GM19372 (cell line): ENCODE measurements at regions not wholly inside any gene's neighbourhood (a gene's known extent, or its start where the extent isn't known, plus 50 kb on each side); places are given as distances from the start of the nearest gene placed in this dataset.
"Not testable (repeated sequence)": the region's sequence is repeated elsewhere in the genome, so short reads cannot be mapped to it uniquely, and the experiment has no call there.

Experiments
- ATAC-seq: cut with Tn5 transposase; IDR thresholded peaks from one replicate; pipeline ENCODE4 v1.9.1; 2021; ENCODE audit warnings: mild to moderate bottlenecking, low read depth, moderate library complexity; ENCODE audit not compliant: unreplicated experiment

DNA sequence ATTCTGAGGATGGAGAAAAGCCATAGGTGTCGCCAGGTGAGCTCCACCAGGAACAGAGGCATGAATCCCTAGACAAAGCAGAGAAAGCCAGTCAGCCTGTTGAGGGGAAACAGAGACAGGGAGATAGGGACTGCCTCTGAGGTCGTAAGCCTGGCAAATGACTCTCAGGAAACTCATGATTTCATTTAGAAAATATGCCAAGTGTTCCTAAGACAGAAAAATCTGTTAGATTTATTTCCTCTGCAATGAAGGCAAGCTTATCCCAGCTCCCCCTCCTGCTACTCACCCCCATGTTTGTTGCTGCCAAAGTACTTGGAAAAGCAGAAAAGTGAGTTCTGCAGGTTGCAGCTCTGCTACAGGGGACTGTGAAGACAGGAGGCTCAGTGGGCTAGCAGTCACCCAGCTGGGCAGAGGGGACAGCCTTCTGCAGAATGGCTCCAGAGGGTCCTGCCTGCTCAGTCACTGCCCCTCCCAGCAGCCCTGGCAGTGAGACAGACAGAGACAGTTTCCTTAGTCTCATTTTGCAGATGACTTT, 184.3 kb downstream of the ADRA2A start:
- ATAC-seq = no peak

- ATAC-seq = no peak
Measured at GRCh38 chr10:111265341-111265740, 188.5 kb downstream of the ADRA2A start.

- ATAC-seq = no peak
Measured at GRCh38 chr10:111266165-111266564, 189.3 kb downstream of the ADRA2A start.

GRCh38 chr10:111267673-111268072, 190.8 kb downstream of the ADRA2A start:
- no peak for ATAC-seq

- no peak for ATAC-seq
Measured at GRCh38 chr10:111273235-111273634, 196.4 kb downstream of the ADRA2A start.

DNA sequence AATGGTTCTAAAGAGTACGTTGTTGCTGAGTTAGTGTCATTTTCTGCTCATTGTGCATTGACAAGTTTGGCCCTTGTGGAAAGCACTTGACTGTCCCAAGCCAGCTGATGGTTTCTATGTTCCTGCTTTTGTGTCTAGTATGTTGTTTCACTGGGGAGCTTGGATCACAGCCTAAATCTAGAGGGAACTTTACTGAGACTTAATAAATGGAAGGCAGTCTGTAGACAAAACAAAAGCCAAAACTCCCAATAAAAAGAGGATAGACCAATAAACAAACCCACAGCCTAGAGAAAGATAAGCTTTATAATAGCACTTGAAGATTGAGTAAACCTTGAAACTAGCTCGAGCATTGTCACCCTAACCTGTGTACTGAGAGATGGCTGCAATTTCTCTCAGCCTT, 196.8 kb downstream of the ADRA2A start:
- no peak for ATAC-seq

GRCh38 chr10:111275091-111275490, 198.3 kb downstream of the ADRA2A start:
- ATAC-seq = no peak

GRCh38 chr10:111277661-111278060, 200.8 kb downstream of the ADRA2A start:
- no peak for ATAC-seq

DNA sequence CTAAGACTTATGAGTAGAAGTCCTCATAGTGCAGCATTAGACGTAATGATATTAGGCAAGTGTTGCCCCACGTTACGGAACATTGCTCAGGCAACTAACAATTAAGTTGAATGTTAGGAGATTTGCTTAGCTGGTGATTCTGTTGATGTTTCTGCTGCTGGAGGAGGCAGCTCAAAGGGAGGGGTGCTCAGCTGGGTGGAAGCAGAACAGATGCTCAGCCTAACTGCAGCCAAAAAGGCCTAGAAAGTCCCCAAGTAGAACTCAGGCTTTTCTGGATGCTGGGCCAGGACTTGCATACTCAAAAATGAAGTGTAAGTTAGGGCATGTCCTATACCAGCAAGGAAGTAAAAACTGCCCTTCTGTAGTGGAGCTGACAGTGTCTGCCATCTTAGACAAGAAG, 201.4 kb downstream of the ADRA2A start:
- ATAC-seq = no peak

DNA sequence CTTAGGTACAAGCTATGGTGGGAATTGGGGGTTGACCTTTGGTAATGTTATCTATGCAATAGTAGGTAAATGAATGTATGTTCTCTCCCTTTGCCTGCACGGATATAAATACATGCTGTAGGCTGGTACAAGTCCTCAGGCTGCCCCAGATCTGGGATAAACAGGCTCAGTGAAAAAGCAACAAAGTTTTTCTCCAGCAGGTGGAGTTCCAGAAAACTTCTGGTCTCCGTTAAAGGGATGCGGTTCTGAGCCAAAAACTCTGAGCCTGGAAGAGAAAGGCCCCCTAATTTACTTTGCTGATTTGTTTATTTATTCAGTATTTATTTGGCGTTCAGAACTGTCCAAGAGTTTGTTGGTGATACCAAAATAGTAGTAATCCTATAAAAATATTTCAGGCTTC, 204.7 kb downstream of the ADRA2A start:
- no peak for ATAC-seq

GRCh38 chr10:111289461-111289860, 212.6 kb downstream of the ADRA2A start:
- no peak for ATAC-seq

GRCh38 chr10:111290649-111291048, 213.8 kb downstream of the ADRA2A start:
- no peak for ATAC-seq

DNA sequence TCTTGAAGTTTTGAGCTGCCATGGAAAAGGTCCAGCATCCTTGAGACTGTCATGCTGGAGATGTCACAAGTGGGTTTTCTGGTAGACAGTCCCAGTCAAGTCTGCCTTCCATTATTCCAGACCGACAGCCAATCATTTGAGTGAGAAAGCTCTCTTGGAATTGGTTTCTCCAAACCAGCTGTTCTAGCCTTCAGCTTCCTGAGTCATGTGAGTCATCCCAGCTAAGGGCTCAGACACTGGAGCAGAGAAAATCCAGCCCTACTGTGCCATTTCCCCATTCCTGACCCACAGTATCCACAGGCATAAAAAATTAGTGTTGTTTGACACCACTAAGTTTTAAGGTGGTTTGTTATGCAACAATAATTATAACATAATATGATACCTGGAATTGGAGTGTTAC, 219.0 kb downstream of the ADRA2A start:
- ATAC-seq = no peak

GRCh38 chr10:111297351-111297848, 220.6 kb downstream of the ADRA2A start:
- no peak for ATAC-seq

DNA sequence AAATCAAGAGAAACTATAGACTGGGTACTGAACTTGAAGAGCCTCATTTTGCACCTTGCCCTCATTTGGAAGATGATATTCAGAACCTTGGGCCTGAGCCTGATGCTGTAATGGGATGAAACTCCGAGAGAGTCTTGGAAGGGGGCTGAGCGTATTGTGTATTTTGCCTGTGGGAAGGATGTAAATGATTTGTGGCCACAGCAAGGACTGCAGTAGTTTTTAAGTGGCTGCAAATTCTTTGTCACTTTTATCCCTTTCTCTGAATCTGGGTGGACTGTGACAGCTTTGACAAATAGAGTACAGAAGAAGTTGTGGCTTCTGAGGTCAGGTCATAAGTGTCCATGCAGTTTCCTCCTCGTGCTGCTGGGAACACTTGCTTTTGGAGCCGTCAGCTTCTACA, 221.2 kb downstream of the ADRA2A start:
- no peak for ATAC-seq

GRCh38 chr10:111299037-111299436, 222.2 kb downstream of the ADRA2A start:
- no peak for ATAC-seq

DNA sequence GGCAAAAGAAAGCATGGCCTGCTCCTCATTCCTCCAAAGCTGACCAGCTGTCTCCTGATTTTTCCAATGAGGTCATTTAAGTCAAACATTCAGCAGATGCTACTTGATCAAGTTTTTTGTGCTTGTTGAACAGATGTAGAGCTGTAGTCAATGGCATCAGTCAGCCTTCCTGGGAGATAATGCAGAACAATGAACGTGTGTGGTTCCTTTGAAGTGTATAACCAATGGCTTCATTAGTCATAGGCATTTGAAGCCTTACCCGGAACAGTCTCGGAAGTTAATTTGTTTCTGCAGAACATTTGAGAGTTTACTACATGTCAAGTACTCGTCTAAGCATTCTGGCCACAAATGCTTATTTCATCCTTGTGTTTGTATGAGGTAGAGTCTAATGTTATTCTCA, 227.1 kb downstream of the ADRA2A start:
- ATAC-seq = no peak

DNA sequence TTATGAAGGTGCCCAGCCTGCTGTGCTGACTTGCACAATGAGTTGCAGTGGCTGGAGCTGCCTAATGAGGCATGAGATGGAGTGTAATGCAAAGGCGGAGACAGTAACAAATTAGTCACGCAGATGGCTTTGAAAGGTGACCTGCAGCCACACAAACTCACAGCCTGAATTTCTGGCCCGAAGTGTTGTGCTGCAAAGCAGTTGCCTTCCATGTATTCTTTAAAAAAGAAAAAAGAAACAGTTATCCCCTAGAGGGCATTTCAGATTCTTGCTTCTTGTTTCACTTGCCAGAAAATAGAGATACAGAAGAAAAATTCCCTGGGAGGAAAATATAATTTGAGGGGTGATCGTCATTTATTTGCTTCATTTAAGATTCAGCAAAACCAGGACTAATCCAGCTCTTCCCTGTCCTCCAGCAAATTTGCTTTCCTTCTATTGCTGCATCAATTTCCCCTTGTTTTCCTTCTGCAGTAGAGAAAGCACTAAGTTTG, 239.9 kb downstream of the ADRA2A start:
- ATAC-seq = no peak

DNA sequence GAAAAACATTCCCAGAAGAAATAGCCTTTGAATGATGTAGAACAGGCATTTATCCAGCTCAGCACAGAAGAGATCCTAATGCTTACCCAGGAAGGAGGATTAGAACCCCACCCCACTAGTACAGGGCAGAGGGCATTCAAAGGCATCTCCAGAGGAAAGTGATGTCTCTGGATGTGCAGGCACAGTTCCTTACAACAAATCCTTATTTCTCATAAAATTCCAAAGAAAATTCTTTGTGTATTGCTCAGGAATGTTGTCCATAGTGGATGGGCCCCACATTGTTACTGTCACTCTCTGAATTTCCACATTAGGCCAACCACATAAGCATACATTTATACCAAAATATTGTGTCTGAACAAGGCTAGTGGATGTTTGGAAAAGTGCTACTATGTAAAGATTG, 243.0 kb downstream of the ADRA2A start:
- no peak for ATAC-seq

DNA sequence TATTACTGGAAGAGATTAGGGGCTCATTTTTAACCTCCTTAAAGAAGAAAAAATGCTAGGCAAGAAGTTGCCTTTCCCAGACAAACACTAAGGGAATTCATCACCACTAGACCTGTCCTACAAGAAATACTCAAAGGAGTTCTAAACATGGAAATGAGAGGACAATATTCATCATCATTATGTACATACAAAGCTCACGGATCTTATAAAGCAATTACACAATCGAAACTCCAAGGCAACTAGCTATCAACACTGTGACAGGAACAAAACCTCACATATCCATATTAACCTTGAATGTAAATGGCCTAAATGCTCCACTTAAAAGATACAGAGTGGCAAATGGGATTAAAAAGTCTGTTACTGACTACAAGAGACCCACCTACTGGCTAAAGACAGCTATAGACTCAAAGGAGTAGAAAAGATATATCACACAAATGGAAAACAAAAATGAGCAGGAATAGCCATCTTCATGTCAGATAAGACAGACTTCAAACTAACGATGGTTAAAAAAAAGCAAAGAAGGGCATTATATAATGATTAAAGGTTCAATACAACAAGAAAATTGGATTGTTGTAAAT, 246.6 kb downstream of the ADRA2A start:
- ATAC-seq = no peak

- not testable (repeated sequence) for ATAC-seq
Measured at GRCh38 chr10:111332174-111332573, 255.3 kb downstream of the ADRA2A start.

GRCh38 chr10:111335826-111336225, 259.0 kb downstream of the ADRA2A start:
- no peak for ATAC-seq
